NCI-H82 (cell line): ENCODE measurements at regions not wholly inside any gene's neighbourhood (a gene's known extent, or its start where the extent isn't known, plus 50 kb on each side); places are given as distances from the start of the nearest gene placed in this dataset.
"Not testable (repeated sequence)": the region's sequence is repeated elsewhere in the genome, so short reads cannot be mapped to it uniquely, and the experiment has no call there.

Experiments
- DNase-seq: peaks from one replicate; lab custom pipeline; 2025; lab: John Stamatoyannopoulos, UW

GRCh38 chr1:70556541-70556940, 145.5 kb downstream of the CTH start:
- DNase-seq, result no peak

- DNase-seq, result no peak
Measured at GRCh38 chr1:70567167-70567566, 156.1 kb downstream of the CTH start.

GRCh38 chr1:70571191-70571590, 160.1 kb downstream of the CTH start:
- no peak for DNase-seq

GRCh38 chr1:70573317-70573843, 162.3 kb downstream of the CTH start:
- no peak for DNase-seq

DNA sequence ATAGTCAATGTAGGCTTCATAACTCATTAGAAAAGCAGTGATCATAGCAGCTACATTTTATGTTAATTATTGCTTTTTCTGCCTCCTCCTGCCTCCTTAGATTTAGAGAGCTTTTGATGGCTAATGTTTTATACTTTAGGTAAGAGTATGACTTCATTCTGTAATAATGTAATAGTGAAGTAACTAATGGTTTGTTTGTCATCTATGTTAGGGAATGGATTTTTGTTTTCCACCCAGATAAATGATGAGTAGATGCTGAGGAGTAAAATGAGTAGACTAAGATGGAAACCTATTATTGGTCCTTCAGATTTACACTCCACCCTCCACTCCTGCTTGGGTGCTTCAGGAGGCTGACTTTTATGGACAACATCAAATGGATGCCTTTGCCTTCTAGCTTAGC, 170.6 kb downstream of the CTH start:
- DNase-seq, result no peak

- DNase-seq, result peak; percentile 59
Measured at GRCh38 chr1:70583522-70583921, 172.5 kb downstream of the CTH start.

- peak; percentile 9 for DNase-seq
Measured at GRCh38 chr1:70586046-70586445, 175.0 kb downstream of the CTH start.

- peak; percentile 16 for DNase-seq
Measured at GRCh38 chr1:70587872-70588366, 176.9 kb downstream of the CTH start.

GRCh38 chr1:70593551-70593950, 182.5 kb downstream of the CTH start:
- DNase-seq, result not testable (repeated sequence)

GRCh38 chr1:70608815-70609214, 197.7 kb downstream of the CTH start:
- DNase-seq, result no peak

DNA sequence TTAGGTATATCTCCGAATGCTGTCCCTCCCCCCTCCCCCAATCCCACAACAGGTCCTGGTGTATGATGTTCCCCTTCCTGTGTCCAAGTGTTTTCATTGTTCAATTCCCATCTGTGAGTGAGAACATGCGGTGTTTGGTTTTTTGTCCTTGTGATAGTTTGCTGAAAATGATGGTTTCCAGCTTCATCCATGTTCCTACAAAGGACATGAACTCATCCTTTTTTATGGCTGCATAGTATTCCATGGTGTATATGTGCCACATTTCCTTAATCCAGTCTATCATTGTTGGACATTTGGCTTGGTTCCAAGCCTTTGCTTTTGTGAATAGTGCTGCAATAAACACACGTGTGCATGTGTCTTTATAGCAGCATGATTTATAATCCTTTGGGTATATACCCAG, 199.1 kb downstream of the CTH start:
- DNase-seq, result not testable (repeated sequence)

DNA sequence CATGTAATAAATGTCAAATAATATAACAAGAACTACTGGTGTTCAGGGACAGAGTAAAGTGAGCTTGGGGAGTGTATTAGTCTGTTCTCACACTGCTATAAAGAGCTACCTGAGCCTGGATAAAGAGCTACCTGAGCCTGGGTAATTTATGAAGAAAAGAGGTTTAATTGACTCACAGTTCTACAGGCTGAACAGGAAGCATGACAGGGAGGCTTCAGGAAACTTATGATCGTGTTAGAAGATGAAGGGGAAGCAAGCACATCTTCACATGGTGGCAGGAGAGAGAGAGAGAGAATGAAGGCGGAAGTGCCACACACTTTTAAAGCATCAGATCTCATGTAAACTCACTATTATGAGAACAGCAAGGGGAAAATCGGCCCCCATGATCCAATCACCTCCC, 205.9 kb downstream of the CTH start:
- no peak for DNase-seq

DNA sequence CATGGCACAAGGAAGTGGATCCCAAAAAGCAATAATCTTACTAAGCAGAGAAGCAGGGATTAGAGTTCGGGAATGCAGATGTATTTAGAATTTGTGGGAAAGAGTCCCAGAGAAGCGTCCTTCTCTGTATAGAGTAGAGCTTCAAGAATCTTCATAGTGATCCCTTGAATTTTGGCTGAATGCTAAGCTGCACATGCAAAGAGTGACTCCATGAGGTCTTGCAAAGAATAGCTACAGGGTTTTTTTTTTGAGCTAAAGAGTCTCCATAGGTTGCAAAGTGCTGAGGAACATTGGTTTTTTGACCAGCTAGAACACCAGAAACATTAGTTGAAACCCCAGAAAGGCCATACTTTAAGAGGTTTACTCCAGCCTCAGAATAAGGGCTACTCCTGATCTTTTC, 206.7 kb downstream of the CTH start:
- peak; percentile 13 for DNase-seq

DNA sequence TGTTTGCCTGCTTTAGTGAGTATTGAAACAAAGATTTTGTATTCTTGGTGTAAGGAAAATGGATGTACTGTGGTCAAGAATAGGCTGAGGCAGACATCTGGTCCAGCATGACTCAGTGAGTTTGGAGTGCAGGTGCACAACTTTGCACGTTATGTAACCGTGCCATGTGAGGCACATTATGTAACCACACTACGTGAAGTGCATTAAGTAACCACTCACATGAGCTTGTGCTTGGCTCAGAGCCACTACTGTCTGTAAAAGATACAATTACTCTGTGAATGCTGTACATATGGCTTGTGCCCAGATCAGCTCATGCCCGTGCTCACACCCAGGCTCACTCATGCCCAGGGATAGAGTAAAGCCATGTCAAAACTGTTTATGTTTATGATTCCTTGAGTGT, 216.8 kb downstream of the CTH start:
- DNase-seq, result no peak

- DNase-seq, result no peak
Measured at GRCh38 chr1:70628973-70629372, 217.9 kb downstream of the CTH start.

DNA sequence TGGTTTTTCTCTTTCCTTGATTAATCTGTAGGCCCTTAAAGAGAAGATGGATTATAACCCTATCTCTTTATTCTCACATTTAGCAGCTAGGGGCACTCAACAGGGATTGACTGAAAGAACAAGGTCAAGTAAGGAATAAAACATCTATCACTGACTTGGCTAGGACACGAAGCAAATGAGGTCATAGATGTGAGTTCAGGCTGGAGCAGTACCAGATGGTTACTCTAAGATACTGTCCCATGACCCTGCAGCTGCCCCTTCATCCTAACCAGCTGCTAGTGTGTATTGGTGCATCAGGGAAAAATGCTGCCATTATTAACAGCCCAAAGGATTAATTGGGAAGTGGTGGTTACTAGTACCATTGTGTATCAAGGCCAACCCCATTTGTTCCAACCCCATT, 221.9 kb downstream of the CTH start:
- peak; percentile 68 for DNase-seq

DNA sequence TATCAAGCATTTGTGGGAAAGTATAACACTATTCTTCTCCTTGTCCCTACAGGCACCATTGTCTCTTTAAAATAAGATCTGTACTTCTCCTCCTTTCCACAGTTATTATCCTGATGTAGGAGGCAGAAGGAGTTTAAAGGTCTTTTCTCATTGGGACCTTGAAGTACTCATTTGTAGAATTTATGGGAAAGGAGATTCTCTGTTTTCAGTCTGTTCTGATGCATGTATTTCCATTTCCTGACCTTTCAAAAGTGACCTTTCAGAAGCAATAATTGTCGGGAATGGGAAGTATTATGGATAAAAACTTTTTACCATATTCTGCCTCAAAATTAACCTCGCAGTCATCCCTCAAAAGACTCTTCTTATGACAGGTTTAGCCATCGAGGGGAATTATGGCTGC, 224.8 kb downstream of the CTH start:
- no peak for DNase-seq

DNA sequence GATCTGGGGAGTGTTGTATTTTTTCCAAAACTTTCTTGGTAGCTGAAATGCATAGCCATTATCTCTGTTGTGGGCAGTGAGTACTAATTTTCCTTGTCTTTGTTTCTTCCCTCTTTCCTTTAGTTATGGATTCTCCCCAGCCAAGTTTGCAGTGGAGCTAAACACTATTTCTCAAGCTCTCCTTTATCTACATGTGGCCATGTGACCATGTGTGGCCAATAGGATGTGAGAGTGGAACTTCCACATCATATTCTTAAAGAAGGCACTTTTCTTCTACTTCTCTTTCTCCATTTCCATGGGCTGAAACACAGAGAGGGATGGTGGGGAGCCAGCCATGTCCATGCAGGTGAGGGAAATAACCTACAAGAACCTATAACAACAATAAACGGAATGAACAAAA, 230.8 kb downstream of the CTH start:
- no peak for DNase-seq

DNA sequence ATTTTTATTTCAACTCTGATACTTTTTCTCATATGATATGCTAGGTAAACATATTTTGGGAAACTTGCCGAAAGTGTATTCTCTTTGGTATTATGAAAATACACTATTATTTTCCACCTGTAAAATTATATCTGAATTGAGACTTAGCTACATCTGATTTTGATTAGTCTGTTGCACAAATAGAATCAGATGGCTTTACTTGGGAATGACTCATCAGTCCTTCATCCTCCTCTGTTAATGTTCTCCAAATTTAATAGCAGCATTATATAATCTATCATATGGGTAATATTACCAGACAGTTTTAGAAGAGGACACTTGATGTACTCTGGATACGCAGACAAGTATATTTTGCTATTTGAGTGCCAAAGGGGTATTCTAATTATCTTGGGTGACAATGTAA, 245.3 kb downstream of the CTH start:
- DNase-seq, result no peak

GRCh38 chr1:70659891-70660290, 248.8 kb downstream of the CTH start:
- DNase-seq, result no peak

- no peak for DNase-seq
Measured at GRCh38 chr1:70666381-70667140, 255.5 kb downstream of the CTH start.

DNA sequence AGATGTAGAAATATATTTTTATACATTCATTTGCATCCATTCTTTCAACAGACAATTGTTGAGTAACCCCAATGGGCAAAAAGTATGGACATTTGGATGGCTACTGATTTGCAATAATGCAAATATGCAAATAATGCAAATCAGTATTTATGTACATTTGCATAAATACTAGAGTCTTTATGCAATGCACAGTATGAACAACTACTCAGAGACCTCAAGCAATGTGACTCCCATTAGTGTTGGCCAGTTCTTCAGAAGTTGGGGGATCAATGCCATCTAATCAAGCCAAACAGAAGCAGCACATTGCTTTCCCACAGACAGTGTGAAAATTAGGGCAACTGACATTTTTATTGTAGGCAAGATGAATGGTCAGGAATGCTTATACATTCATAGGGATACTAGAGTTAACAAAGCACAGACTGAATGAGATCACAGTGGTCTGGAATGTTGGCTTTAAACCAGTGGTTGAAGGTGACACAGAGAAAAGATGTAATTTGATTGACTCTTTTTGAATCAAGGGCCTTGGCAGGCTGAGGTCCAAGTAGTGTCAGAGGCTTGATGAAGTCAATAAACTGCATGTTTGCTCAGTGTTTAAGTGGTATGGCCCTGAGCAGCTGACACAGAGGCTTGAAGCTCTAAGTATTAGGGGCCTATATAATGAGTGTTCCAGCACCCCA, 256.6 kb downstream of the CTH start:
- DNase-seq, result no peak

GRCh38 chr1:70671006-70671405, 259.9 kb downstream of the CTH start:
- no peak for DNase-seq
